Heart left ventricle (tissue), 16 donors: ENCODE measurements at regions not wholly inside any gene's neighbourhood (a gene's known extent, or its start where the extent isn't known, plus 50 kb on each side); places are given as distances from the start of the nearest gene placed in this dataset.

Experiments used
- ATAC-seq, 4 donors: fragments of 200-7000 bp; cut with Tn5 transposase; one replicate each; pipeline ENCODE4 v1.9.1; 2020 to 2022; ENCODE audit warnings: moderate library complexity in 4 of 4, mild to moderate bottlenecking in 3 of 4, moderate number of reproducible peaks in 1 of 4
- DNase-seq, 5 donors: peaks; one replicate each; pipeline ENCODE4 v3.0.0-alpha.2; 2020
- H3K27ac ChIP-seq, 12 donors: fragments of 200-600 bp; sonication (generic) in 4 of 12; one replicate each; pipeline versions ENCODE4 v1.5.0 to v1.8.0; 2016 to 2022; ENCODE audit warnings: mild to moderate bottlenecking in 2 of 12
- H3K27me3 ChIP-seq, 9 donors: fragments of 200-600 bp; sonication (generic) in 2 of 9; one replicate each; pipeline versions ENCODE4 v1.5.1 to v1.8.0; 2016 to 2022; ENCODE audit warnings: mild to moderate bottlenecking in 3 of 9
- H3K36me3 ChIP-seq, 9 donors: fragments of 200-600 bp; sonication (generic) in 2 of 9; one replicate each; pipeline versions ENCODE4 v1.5.0 to v1.8.0; 2018 to 2022; ENCODE audit warnings: mild to moderate bottlenecking in 2 of 9
- H3K4me1 ChIP-seq, 12 donors: fragments of 200-600 bp; sonication (generic) in 4 of 12; one replicate each; pipeline versions ENCODE4 v1.5.0 to v1.8.0; 2016 to 2022; ENCODE audit warnings: mild to moderate bottlenecking in 3 of 12
- H3K4me3 ChIP-seq, 12 donors: fragments of 200-600 bp; sonication (generic) in 4 of 12; one replicate each; pipeline versions ENCODE4 v1.5.0 to v1.8.0; 2017 to 2022; ENCODE audit warnings: mild to moderate bottlenecking in 9 of 12, moderate library complexity in 4 of 12
- H3K9me3 ChIP-seq, 12 donors: fragments of 200-600 bp; sonication (generic) in 4 of 12; one replicate each; pipeline versions ENCODE4 v1.5.0 to v1.8.0; 2016 to 2022; ENCODE audit warnings: mild to moderate bottlenecking in 1 of 12
- CTCF ChIP-seq, 12 donors: fragments of 200-600 bp; sonication (generic) in 4 of 12; IDR thresholded peaks; one replicate each; pipeline versions ENCODE4 v1.5.0 to v1.8.0; 2018 to 2022; ENCODE audit warnings: antibody characterized with exemption in 12 of 12, mild to moderate bottlenecking in 5 of 12
- POLR2A ChIP-seq, 2 donors: fragments of 450-650 bp; IDR thresholded peaks; one replicate each; pipeline ENCODE4 v1.6.1; 2017; ENCODE audit warnings: antibody characterized with exemption in 2 of 2, mild to moderate bottlenecking in 2 of 2, moderate library complexity in 2 of 2
- WGBS, 4 donors: extraction: QIAGEN DNeasy Blood & Tissue Kit in 2 of 4; methylation state at CpG; one replicate each; pipeline versions ENCODE4 v1.1.5 to v1.1.7; 2013 to 2018; 5-methylcytosine and 5-hydroxymethylcytosine counted together
- intact Hi-C, 10 donors: fragments of 100-400 bp; cut with DNase I; formaldehyde crosslinking; loops; one replicate each; pipeline versions ENCODE4 v1.11.1 to v1.14.2; 2022
- donor health status: ischemic (EF 13 %, LVEDD 7.1; RV severe dilation, severe dysfunction).
- donor health status: healthy with polysubstance abuse.
- donor health status: DM: no; HTN: yes; CAD: no.
- donor health status: DM: no; HTN: no; CAD: no.
- donor health status: ischemic (EF 25% LVEDD 6.9; RV normal size, moderate dysfunction).
- donor health status: ischemic (EF 25% LVEDD 5.7; RV mildly dilated, moderate dysfunction).
- donor health status: healthy.
- donor health status: DM: yes; HTN: yes; CAD: no.
- donor health status: ischemic (EF 35%, LVEDD 5.7; RV mildly dilated, moderate dysfunction).
- donor health status: nonischemic (EF 11% LVEDD 7.7; RV severe dilation, severe dysfunction).
- donor health status: DM: yes; HTN: yes; CAD: no.
- donor health status: PGD.
- donor health status: ischemic (EF 29% LVEDD 5.4; RV normal size, mild dysfunction).
- donor health status: nonischemic (EF 23%, LVEDD 6.1; RV moderate dilation, normal function).

GRCh38 chr21:41684381-41685245 is 82.2 kb downstream of the RIPK4 start:
- Histone ChIP-seq H3K4me1 (peaks cover 0 to 5% (median 0%) of the 10 kb centered on the region in 12 donors), H3K9me3 (no peaks in the 10 kb centered on the region), H3K27me3 (peaks cover 0 to 6% (median 0%) of the 10 kb centered on the region in 9 donors), H3K4me3 (no peak overlapping the region), H3K27ac (no peak overlapping the region), H3K36me3 (no peaks in the 10 kb centered on the region)
- no peak for DNase-seq
- peak in 2 of 4 donors; percentile 20 to 52 for ATAC-seq
- intact Hi-C loops = no loop called here
- TF ChIP-seq POLR2A (IDR thresholded peaks at IDR 0.05) = no peak
- no peak for TF ChIP-seq CTCF (IDR thresholded peaks at IDR 0.05)
- 56 to 65% (median 61%) methylated on average over 25 to 26 of the region's 26 CpGs for WGBS, 4 donors

DNA sequence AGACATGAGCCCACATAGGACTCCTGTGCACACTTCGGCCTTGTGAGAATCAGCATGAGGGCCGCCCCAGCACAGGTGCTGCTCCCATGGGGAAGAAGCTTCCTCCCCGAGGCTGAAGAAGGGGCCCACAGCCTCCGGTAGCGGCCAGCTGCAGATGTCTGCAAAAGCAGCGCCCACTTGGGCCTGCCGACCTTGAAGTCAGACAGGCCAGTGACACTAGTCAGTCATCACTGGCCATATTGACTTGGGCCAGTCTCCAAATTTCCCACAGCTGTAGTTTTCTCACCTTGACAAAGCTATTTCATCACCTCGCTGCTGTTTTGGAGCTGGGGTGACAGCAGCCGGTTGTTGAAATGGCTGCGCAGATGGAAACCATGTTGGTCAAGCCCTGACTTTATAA is 83.0 kb downstream of the RIPK4 start:
- no peak for TF ChIP-seq POLR2A (IDR thresholded peaks at IDR 0.05)
- no peak for ATAC-seq
- no peak overlapping the region for H3K4me3 ChIP-seq
- intact Hi-C loops = no loop called here
- 74 to 80% (median 80%) methylated on average over 9 to 10 of the region's 10 CpGs for WGBS, 4 donors
- H3K27me3 ChIP-seq = peaks cover 0 to 6% (median 0%) of the 10 kb centered on the region in 9 donors
- H3K36me3 ChIP-seq = no peaks in the 10 kb centered on the region
- DNase-seq = no peak
- peaks cover 0 to 10% (median 1%) of the 10 kb centered on the region in 12 donors for H3K4me1 ChIP-seq
- no peak overlapping the region for H3K27ac ChIP-seq
- H3K9me3 ChIP-seq = no peaks in the 10 kb centered on the region

- Histone ChIP-seq H3K27ac (no peak overlapping the region), H3K4me1 (peaks cover 0 to 18% (median 5%) of the 10 kb centered on the region in 12 donors), H3K9me3 (no peaks in the 10 kb centered on the region), H3K27me3 (peaks cover 0 to 6% (median 0%) of the 10 kb centered on the region in 9 donors), H3K36me3 (no peaks in the 10 kb centered on the region), H3K4me3 (no peak overlapping the region)
- TF ChIP-seq CTCF (IDR thresholded peaks at IDR 0.05) = no peak
- TF ChIP-seq POLR2A (IDR thresholded peaks at IDR 0.05) = no peak
- no peak for ATAC-seq
- intact Hi-C loops = no loop called here
- no peak for DNase-seq
- 72 to 82% (median 76%) methylated on average over 15 to 17 of the region's 17 CpGs for WGBS, 4 donors
Observed at GRCh38 chr21:41682719-41683179, 84.1 kb downstream of the RIPK4 start.

DNA sequence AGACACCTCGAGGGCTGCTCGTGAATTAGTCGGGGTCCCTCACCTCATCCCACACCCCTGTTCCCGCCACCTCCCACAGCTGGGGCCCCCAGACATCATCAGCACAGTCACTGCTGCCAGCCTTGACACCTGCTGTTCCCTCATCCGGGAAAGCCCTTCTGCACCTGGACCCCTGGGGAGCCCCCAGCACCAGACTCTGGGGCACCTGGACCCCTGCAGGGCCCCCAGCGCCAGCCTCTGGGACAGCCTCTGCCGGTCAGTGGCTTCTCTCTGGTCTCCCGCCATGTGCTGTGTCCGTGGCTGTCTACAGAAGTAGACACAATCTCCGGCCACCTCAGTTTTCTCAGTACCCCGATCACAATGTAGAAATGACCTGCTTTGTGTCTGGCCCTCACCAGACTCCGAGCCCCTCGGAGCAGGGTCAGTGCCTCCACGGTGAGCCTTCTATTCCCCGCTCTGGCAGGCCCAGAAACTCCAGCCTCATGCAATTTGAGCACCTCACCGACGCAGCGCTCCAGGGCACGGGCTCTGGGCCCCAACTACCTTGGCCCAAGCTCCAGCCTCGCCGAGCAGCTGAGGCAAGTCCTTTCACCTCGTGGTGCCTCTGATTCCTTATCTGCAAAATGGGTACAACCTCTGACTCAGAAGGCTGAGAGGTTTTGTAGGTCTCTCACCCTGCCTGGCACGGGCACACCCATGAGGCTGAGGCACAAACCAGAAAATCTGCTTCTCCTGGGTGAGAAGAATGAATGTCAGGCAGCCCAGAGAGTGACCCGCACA is 84.7 kb downstream of the RIPK4 start:
- no peak overlapping the region for H3K27ac ChIP-seq
- intact Hi-C loops = no loop called here
- ATAC-seq = no peak
- H3K9me3 ChIP-seq = no peaks in the 10 kb centered on the region
- H3K27me3 ChIP-seq = peaks cover 0 to 6% (median 0%) of the 10 kb centered on the region in 9 donors
- peaks cover 0 to 18% (median 5%) of the 10 kb centered on the region in 12 donors for H3K4me1 ChIP-seq
- WGBS, 4 donors = 82 to 88% (median 86%) methylated on average over 24 of the region's 24 CpGs
- no peak for DNase-seq
- H3K36me3 ChIP-seq = no peaks in the 10 kb centered on the region
- H3K4me3 ChIP-seq = no peak overlapping the region
- TF ChIP-seq POLR2A (IDR thresholded peaks at IDR 0.05) (no peak), CTCF (IDR thresholded peaks at IDR 0.05) (no peak)
